PC-9 (cell line): ENCODE measurements at regions not wholly inside any gene's neighbourhood (a gene's known extent, or its start where the extent isn't known, plus 50 kb on each side); places are given as distances from the start of the nearest gene placed in this dataset.

Source experiments
- CTCF ChIP-seq: fragments of 200-600 bp; sonication (generic); conservative IDR thresholded peaks from 2 replicates; pipeline ENCODE4 v1.6.1; 2017; ENCODE audit warnings: mixed run types, antibody characterized with exemption, mild to moderate bottlenecking, moderate library complexity
- EZH2 ChIP-seq: fragments of 200-600 bp; sonication (generic); IDR thresholded peaks from 2 replicates; pipeline ENCODE4 v1.8.0; 2017; ENCODE audit warnings: antibody characterized with exemption, low read depth

- no peak for TF ChIP-seq EZH2
- TF ChIP-seq CTCF: no peak
Observed at GRCh38 chr20:62580733-62581132, 61.6 kb upstream of the SLCO4A1 start.
